ENCODE measurements at regions not wholly inside any gene's neighbourhood (a gene's known extent, or its start where the extent isn't known, plus 50 kb on each side); places are given as distances from the start of the nearest gene placed in this dataset.

- BruUV-seq (replicated peaks): no TSS peak
- POLR2A ChIA-PET: no interaction called here
- CTCF ChIA-PET (ENCODE audit: unreplicated experiment): no interaction called here
These were observed 91.9 kb downstream of the LEPR start for GRCh38 chr1:65512383-65512782.

GRCh38 chr1:65512967-65513780, 92.7 kb downstream of the LEPR start:
- CTCF ChIA-PET (ENCODE audit: unreplicated experiment): no interaction called here
- Histone ChIP-seq H3K27ac (ENCODE audit: low read depth, low read length, poor library complexity, severe bottlenecking) (no peak overlapping the region), H2AFZ (ENCODE audit: low read length) (no peak overlapping the region)

More at GRCh38 chr1:65512383-65512782, 91.9 kb downstream of the LEPR start:
- no peaks in the 10 kb centered on the region for H3K36me3 ChIP-seq (ENCODE audit: insufficient read depth, low read length)
- no peak overlapping the region for H3K27ac ChIP-seq (ENCODE audit: low read depth, low read length, poor library complexity, severe bottlenecking)
- TF ChIP-seq EZH2phosphoT487 (IDR thresholded peaks at IDR 0.05; ENCODE audit: borderline replicate concordance, low read depth, low read length): no peak
- TF ChIP-seq CTCF (conservative IDR thresholded peaks at IDR 0.05; ENCODE audit: low read length): no peak
- H3K9me3 ChIP-seq (ENCODE audit: low read length): no peaks in the 10 kb centered on the region
- H2AFZ ChIP-seq (ENCODE audit: low read length): no peak overlapping the region
- no peak overlapping the region for H3K4me3 ChIP-seq (ENCODE audit: low read depth, low read length, poor library complexity, severe bottlenecking)
- H3K4me1 ChIP-seq (ENCODE audit: insufficient read depth, low read length, poor library complexity, severe bottlenecking): no peaks in the 10 kb centered on the region
- H3K9me2 ChIP-seq (ENCODE audit: insufficient read depth, low read length): no peaks in the 10 kb centered on the region
- H3K4me2 ChIP-seq (ENCODE audit: low read length): no peak overlapping the region
- no peak for DNase-seq (ENCODE audit: low spot score)
- H4K20me1 ChIP-seq (ENCODE audit: insufficient read depth, low read length): no peaks in the 10 kb centered on the region
- intact Hi-C loops (cut with micrococcal nuclease; ENCODE audit: unreplicated experiment): no loop called here
- no peaks in the 10 kb centered on the region for H3K79me2 ChIP-seq (ENCODE audit: insufficient read depth, low read depth, low read length)

More at GRCh38 chr1:65512967-65513780, 92.7 kb downstream of the LEPR start:
- H3K4me3 ChIP-seq (ENCODE audit: low read depth, low read length, poor library complexity, severe bottlenecking): no peak overlapping the region
- no peaks in the 10 kb centered on the region for H3K36me3 ChIP-seq (ENCODE audit: insufficient read depth, low read length)
- no peaks in the 10 kb centered on the region for H4K20me1 ChIP-seq (ENCODE audit: insufficient read depth, low read length)
- TF ChIP-seq CTCF (conservative IDR thresholded peaks at IDR 0.05; ENCODE audit: low read length) (no peak), EZH2phosphoT487 (IDR thresholded peaks at IDR 0.05; ENCODE audit: borderline replicate concordance, low read depth, low read length) (no peak)
- H3K4me1 ChIP-seq (ENCODE audit: insufficient read depth, low read length, poor library complexity, severe bottlenecking): no peaks in the 10 kb centered on the region
- H3K4me2 ChIP-seq (ENCODE audit: low read length): no peak overlapping the region
- intact Hi-C loops (cut with micrococcal nuclease; ENCODE audit: unreplicated experiment): no loop called here
- no peak for DNase-seq (ENCODE audit: low spot score)
- no TSS peak for BruUV-seq (replicated peaks)
- POLR2A ChIA-PET: no interaction called here
- H3K9me2 ChIP-seq (ENCODE audit: insufficient read depth, low read length): no peaks in the 10 kb centered on the region
- no peaks in the 10 kb centered on the region for H3K9me3 ChIP-seq (ENCODE audit: low read length)
- H3K79me2 ChIP-seq (ENCODE audit: insufficient read depth, low read depth, low read length): no peaks in the 10 kb centered on the region
